SHP77 (cell line): ENCODE measurements at regions not wholly inside any gene's neighbourhood (a gene's known extent, or its start where the extent isn't known, plus 50 kb on each side); places are given as distances from the start of the nearest gene placed in this dataset.

Experiments used
- DNase-seq, 2 experiments: peaks; one replicate each; lab custom pipeline; 2025; lab: John Stamatoyannopoulos, UW

DNA sequence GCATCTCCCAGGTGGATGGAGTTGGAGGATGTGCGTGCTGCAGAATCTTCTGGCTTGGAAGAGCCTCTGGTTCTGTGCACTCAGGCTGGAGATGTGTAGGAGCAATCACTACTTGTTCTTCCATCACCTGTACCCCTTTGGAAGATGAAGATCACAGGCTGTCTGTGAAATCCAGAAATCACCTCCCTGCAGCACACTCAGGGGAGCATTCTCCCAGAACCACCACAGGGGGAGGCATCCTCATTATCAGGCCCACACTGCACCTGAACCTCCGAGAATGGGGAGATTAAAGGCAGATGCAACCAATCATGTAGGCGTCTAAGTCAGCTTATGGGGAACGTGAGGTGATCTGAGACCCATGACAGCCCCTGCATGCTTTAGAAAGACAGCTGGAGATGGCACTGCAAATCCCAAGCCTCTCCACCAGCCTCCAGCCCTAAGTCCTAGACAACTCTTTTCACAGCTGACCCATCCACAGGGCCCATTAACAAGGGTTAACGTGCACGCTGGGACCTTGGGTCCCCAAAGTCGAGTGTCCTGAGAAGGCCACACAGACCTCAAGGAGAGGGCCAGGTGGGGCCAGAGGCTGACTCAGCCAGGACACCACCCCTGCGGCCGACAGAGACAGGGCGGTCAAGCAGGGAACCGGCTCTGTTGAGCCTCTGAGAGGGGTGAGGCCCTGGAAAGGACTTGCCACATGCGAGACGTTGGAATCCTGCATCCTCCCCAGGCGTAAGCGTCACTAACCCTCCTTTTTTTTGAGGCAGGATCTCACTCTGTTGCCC, 314.9 kb downstream of the EIPR1 start:
- DNase-seq, result no peak

GRCh38 chr2:3060049-3060448, 317.6 kb downstream of the EIPR1 start:
- no peak for DNase-seq

DNA sequence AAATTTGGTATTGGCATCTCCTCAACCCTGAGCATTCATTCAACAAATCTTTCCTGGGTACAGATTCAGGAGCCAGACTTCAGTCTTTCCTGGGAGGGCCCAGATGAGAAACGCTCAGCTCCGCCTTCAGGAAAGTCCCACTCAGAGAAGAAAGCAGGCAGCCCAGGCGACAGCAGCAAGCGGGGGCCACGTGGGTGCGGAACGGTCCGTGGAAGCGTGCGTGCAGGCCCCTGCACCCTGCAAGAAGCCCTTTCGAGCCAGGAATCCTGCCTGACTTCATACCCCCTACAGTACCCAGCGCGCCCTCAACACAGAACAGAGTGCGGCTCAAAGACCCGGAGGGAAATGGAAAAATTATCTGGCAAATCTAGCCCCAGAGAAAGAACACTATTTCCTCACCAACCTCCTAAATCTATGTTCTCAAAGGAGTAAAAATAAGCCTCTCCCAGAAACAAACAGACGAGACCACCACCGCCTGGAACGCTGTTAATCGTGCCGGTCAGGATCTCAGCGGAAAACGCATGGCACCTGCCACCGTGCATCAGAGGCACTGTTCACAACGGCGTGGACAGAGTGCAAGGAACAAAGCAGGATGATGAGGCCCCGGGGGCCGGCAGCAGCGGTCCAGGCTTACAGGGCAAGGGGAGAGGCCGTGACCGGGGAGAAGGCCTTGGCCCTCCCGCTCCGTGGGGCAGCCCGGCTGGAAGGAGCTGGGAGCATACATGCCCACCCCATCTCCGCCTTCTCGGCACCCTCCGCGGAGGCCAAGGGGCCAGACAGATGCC, 318.3 kb downstream of the EIPR1 start:
- DNase-seq, result no peak

DNA sequence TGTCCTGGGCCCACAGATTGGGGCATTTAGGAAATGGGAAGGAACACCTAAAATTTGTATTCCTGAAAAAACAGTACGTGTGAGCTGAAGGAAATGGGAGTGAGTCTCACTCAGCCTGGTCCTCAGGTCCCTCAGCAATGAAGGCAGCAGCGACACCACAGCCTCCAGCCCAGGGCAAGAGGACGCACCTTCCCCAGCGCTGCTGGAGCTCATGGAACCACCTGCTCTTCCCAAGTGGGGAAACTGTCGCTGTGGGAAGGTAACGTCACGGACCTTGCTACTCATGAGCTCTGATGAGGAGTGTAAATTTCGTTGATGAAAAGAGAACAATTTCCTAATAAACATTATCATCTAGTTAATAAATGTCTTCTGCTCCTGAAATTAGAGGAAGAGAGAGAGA, 323.6 kb downstream of the EIPR1 start:
- DNase-seq, result no peak

DNA sequence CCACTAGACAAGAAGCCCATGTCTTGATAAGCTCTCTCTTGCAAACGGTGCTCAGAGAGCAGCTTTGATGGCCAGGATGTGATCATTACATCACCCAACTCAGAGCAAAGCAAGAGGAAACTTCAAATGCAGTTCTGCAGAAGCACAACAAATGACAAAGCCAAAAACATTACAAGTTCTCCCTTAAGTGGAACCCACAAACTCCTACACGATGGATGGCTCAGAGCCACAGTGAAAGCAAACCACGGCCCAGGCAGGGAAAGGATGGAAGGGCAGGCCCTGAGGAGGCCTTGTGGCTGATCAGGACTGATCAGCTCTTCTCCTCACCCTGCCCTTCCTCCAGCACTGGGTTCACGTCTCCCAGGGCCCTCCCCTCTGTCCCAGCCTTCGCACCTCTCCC, 326.4 kb downstream of the EIPR1 start:
- no peak for DNase-seq

GRCh38 chr2:3046170-3046865, 331.3 kb downstream of the EIPR1 start:
- no peak for DNase-seq

DNA sequence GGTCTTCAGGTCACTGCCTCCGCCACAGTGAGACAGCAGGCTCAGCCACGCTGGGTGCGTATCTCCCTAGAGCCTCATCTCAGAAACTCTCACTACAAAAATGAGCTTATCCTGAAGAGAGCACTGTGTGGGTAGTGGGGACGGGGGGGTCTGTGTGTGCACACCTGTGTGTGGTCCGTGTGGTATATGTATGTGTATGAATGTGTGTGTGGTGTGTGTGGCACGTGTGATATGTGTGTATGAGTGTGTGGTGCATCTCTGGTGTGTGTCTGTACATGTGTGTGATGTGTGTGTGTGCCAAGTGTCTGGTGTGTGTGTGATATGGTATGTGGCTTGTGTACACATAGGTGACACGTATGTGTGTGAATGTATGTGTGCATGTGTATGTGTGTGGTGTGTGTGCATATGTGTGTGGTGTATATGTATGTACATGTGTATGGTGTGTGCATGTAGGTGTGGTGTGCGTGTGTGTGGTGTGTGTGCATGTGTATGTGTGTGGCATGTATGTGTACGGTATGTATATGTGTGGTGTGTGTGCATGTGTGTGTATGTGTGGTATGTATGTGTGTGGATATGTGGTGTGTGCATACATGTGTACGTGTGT, 332.2 kb downstream of the EIPR1 start:
- no peak for DNase-seq

- peak; percentile 51 to 64 for DNase-seq
Observed at GRCh38 chr2:3044587-3045317, 332.9 kb downstream of the EIPR1 start.

DNA sequence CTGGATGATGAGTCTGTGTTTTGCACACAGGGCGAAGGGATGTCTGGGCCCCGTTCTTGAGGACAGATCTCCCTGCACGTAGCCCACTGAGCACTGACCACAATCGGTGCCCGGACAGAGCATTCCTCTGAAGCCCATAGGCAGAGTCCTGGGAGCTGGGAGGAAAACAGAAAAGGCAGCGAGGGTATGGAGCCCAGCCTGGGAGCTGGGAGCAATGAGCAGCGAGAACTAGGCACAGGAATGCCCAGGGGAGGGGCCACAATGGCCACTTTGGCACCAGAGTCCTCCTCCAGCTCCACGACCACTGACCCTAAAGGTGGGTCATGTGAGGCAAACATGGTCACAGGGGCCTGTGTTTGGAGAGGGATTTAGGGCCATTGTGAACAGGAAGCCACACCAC, 333.9 kb downstream of the EIPR1 start:
- DNase-seq, result no peak

- DNase-seq, result no peak
Observed at GRCh38 chr2:3042601-3043585, 334.7 kb downstream of the EIPR1 start.

GRCh38 chr2:3041841-3042600, 335.6 kb downstream of the EIPR1 start:
- peak in 1 of 2 experiments; percentile 22 for DNase-seq

DNA sequence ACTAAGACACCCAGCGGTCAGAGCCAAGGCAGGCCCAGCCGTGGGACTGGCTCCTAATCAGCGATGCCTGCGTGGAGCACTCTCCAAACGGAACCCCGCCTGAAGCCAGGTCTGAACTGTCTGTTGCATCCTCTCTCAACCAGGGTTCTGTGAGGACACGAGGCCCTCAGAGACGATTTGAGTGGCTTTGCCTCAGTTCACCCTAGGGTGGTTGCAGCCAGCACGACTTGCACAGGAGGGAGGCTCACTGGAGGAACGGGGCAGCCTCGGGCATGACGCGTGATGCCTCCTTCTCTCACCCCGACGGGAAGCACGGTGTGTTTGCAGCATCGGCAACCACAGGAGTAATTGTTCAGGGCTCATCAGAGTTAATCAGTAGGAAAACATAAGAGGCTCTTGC, 336.4 kb downstream of the EIPR1 start:
- DNase-seq, result no peak

- DNase-seq, result no peak
Observed at GRCh38 chr2:3040496-3041140, 337.0 kb downstream of the EIPR1 start.

DNA sequence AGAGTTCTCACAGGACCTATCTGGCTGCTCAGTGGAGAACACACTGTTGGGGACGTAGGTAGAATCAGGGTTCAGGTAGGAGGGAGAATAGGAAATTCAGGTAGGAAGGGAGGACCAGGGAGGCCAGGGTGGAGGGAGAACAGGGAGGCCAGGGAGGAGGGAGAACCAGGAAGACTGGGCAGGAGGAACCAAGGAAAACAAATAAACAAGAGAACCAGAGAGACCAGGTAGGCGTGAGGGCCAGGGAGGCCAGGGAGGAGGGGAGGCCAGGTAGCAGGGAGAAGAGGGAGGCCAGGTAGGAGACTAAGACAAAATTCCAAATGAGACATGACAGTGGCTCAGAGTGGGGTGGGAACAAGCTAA, 337.6 kb downstream of the EIPR1 start:
- DNase-seq, result no peak

DNA sequence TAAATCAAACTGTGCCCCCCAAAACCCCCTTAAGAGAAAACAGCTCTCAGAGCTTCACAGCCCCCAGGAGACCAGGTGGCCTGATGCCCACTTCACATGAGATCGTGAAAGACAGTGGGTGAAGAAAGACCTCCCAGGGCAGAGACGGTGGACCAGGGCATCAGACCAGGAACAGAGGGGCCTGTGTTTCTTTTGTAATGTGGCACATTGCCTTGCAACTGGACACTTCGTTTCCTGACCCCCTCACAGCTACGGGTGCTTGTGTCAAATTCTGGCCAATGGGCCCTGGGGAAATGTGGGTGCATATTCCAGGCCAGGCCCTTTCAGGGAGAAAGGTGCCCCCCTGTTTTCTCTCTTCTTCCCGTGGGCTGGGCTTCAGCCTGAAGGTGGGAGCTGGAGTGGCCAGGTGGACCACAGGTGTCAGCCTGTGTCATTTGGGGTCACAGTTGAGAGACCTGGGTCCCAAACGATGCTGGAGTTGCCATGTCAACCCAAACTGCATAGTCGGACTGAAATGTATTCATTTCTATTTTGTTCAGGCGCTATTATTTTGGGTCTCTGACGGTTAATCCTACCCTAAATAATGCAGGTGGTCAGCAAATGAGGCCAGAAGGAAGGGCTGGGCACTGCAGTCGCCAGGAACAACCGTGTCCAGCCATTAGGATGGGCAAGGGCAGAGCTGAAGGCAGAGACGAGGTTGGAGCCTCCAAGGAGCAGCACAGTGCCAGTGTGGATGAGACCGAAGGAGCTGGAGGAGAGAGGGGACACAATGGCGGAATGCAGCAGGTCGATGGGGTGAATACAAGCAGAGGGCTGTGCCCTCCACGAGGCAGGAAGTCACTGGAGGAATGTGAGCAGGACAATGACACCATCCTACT, 338.2 kb downstream of the EIPR1 start:
- no peak for DNase-seq

DNA sequence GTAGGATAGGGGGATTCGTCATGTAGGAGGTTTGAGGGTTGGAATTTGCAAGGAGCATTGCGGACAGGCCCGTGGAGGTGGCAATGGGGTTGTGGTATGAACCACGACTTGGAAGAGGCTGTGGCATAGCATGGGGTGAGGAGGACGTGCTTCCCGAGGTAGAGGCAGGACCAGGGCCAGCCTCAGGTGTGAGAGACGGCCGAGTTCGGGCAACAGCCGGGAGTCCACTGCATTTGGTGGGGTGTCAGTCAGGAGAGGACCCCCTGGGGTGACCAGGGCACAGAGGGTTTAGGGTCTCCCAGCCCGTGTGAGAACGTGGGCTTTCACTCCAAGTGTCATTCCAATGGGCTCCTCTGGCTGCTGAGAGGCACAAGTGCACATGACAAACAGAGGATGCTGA, 339.0 kb downstream of the EIPR1 start:
- no peak for DNase-seq

- DNase-seq, result no peak
Observed at GRCh38 chr2:3037196-3038194, 340.1 kb downstream of the EIPR1 start.
